ENCODE measurements at regions not wholly inside any gene's neighbourhood (a gene's known extent, or its start where the extent isn't known, plus 50 kb on each side); places are given as distances from the start of the nearest gene placed in this dataset.

GRCh38 chr2:140154706-140155105 is 1374.5 kb upstream of the NXPH2 start:
- Histone ChIP-seq H4K20me1 (ENCODE audit: insufficient read depth) (no peaks in the 10 kb centered on the region), H3K9me2 (no peaks in the 10 kb centered on the region), H3F3A (replicated peaks; ENCODE audit: insufficient read depth) (no peaks in the 10 kb centered on the region), H3K4me2 (no peak overlapping the region), H3K79me2 (ENCODE audit: insufficient read depth) (no peaks in the 10 kb centered on the region), H3K4me1 (ENCODE audit: control insufficient read depth in 1 of 2, insufficient read depth in 2 of 2, low read depth in 1 of 2, low read length in 1 of 2) (no peaks in the 10 kb centered on the region), H3K9ac (no peak overlapping the region), H3K27me3 (ENCODE audit: insufficient read depth) (no peaks in the 10 kb centered on the region), H3K4me3 (ENCODE audit: low read depth in 2 of 2, low read length in 1 of 2) (no peak overlapping the region), H3K9me3 (no peaks in the 10 kb centered on the region), H2AFZ (ENCODE audit: low read depth) (no peak overlapping the region), H3K36me3 (replicated peaks in 1 of 2; ENCODE audit: control insufficient read depth in 1 of 2, insufficient read depth in 2 of 2, low read length in 1 of 2) (no peaks in the 10 kb centered on the region), H3K27ac (ENCODE audit: low read depth in 2 of 2, low read length in 1 of 2) (no peak overlapping the region)
- DNase-seq = no peak
- POLR2A ChIA-PET = no interaction called here
- CTCF ChIA-PET = no interaction called here
- WGBS (ENCODE audit: low lambda C conversion rate) = 64% methylated on average over 2 of the region's 2 CpGs
- no peak for TF ChIP-seq ZBTB33 (IDR thresholded peaks at IDR 0.05; ENCODE audit: borderline replicate concordance, low read depth)
- TF ChIP-seq ELF1 (IDR thresholded peaks at IDR 0.05) = no peak
- TF ChIP-seq GABPA (IDR thresholded peaks at IDR 0.05; ENCODE audit: low read depth) = no peak
- no peak for TF ChIP-seq FOXJ3 (CRISPR knock-in tag; IDR thresholded peaks at IDR 0.05)
- no peak for TF ChIP-seq EP300 (IDR thresholded peaks at IDR 0.05; ENCODE audit: borderline replicate concordance in 1 of 2, low read depth in 1 of 2, low read length in 1 of 2)
- TF ChIP-seq EZH2phosphoT487 (IDR thresholded peaks at IDR 0.05; ENCODE audit: borderline replicate concordance, low read depth) = no peak
- TF ChIP-seq CTCF (IDR thresholded peaks at IDR 0.05) = no peak
- no peak for TF ChIP-seq RAD21 (IDR thresholded peaks at IDR 0.05; ENCODE audit: low read length)
- TF ChIP-seq SIN3A (IDR thresholded peaks at IDR 0.05; ENCODE audit: borderline replicate concordance, low read depth, low read length) = no peak
- no peak for TF ChIP-seq REST (IDR thresholded peaks at IDR 0.05; ENCODE audit: low read depth, low read length)

Data from SK-N-SH (cell line).